BE2C (cell line): ENCODE measurements at regions not wholly inside any gene's neighbourhood (a gene's known extent, or its start where the extent isn't known, plus 50 kb on each side); places are given as distances from the start of the nearest gene placed in this dataset.
"Not testable (repeated sequence)": the region's sequence is repeated elsewhere in the genome, so short reads cannot be mapped to it uniquely, and the experiment has no call there.

ENCODE experiments used
- DNase-seq: peaks from one replicate; pipeline ENCODE4 v3.0.0-alpha.2; 2020
- H3K27me3 ChIP-seq: fragments of 250-450 bp; sonication (Bioruptor Pico); 2 replicates; pipeline ENCODE4 v1.5.1; 2020; ENCODE audit warnings: mild to moderate bottlenecking
- H3K36me3 ChIP-seq: fragments of 250-450 bp; sonication (Bioruptor Pico); 2 replicates; pipeline ENCODE4 v1.5.1; 2020; ENCODE audit warnings: mild to moderate bottlenecking
- H3K4me1 ChIP-seq: fragments of 250-450 bp; sonication (Bioruptor Pico); 2 replicates; pipeline ENCODE4 v1.5.1; 2020
- H3K4me3 ChIP-seq: 2 replicates; pipeline ENCODE4 v1.5.1; 2011; ENCODE audit warnings: low read depth, low read length
- H3K9me3 ChIP-seq: fragments of 250-450 bp; sonication (Bioruptor Pico); 2 replicates; pipeline ENCODE4 v1.5.1; 2020
- CTCF ChIP-seq: IDR thresholded peaks from 2 replicates; pipeline ENCODE4 v1.5.1; 2012; ENCODE audit warnings: mild to moderate bottlenecking, low read depth, low read length

GRCh38 chr6:51214442-51214841 is 395.8 kb downstream of the TFAP2B start:
- TF ChIP-seq CTCF = no peak
- no peaks in the 10 kb centered on the region for H3K36me3 ChIP-seq
- peaks cover 3% of the 10 kb centered on the region; the same call in 1 of the 2 replicates for H3K4me1 ChIP-seq
- H3K4me3 ChIP-seq = no peak overlapping the region
- no peaks in the 10 kb centered on the region for H3K9me3 ChIP-seq
- no peaks in the 10 kb centered on the region for H3K27me3 ChIP-seq
- DNase-seq = no peak

DNA sequence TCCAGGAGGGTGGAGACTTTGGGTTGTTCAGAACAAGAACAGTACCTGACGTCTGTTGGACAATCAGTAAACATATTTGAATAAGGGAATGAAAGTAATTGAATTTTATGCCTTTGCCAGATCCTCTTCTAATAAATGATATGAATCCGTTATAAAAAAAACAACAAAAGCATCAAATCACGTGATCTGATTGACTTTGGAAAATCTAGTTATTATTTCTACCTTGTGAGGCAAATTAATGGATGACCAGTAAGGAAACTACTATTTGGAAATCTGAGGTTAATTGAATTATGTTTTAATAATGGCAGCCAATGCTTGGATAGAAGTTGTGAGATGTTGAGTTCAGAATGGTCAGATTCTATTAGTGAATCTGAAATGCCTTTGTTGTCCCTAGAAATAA is 399.5 kb downstream of the TFAP2B start:
- Histone ChIP-seq H3K4me3 (no peak overlapping the region), H3K4me1 (no peaks in the 10 kb centered on the region)

DNA sequence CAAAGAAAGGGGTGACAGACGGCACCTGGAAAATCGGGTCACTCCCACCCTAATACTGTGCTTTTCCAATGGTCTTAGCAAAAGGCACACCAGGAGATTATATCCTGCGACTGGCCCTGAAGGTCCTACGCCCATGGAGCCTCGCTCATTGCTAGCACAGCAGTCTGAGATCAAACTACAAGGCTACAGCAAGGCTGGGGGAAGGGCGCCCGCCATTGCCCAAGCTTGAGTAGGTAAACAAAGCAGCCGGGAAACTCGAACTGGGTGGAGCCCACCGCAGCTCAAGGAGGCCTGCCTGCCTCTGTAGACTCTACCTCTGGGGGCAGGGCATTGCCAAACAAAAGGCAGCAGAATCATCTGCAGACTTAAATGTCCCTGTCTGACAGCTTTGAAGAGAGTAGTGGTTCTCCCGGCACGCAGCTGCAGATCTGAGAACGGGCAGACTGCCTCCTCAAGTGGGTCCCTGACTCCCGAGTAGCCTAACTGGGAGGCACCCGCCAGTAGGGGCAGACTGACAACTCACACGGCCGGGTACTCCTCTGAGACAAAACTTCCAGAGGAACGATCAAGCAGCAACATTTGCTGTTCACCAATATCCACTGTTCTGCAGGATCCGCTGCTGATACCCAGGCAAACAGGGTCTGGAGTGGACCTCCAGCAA is 406.0 kb downstream of the TFAP2B start:
- H3K4me3 ChIP-seq, H3K9me3 ChIP-seq, H3K36me3 ChIP-seq, DNase-seq, H3K27me3 ChIP-seq, H3K4me1 ChIP-seq: not testable (repeated sequence)

More for the DNA sequence above, 399.5 kb downstream of the TFAP2B start:
- H3K27me3 ChIP-seq = no peaks in the 10 kb centered on the region
- H3K36me3 ChIP-seq = no peaks in the 10 kb centered on the region
- no peak for TF ChIP-seq CTCF
- H3K9me3 ChIP-seq = no peaks in the 10 kb centered on the region
- DNase-seq = no peak

DNA sequence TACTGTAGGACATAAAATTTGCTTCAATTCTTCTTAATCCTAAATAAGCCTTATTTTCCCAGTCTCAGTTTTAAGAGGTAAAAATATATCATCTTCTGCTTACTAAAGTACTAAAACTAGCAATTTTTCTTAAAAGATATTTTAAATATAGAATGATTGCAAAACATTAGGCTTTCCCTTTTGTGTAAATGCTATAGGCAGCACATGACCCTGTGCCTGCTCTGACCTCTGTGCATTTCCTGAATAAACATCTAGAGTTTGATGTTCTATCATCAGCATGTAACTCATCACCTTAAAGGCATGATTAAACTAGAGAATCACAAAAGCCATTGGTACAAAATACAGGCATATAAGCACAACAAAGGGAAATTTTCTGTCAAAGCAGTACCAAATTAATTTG is 422.7 kb downstream of the TFAP2B start:
- Histone ChIP-seq H3K27me3 (no peaks in the 10 kb centered on the region), H3K9me3 (no peaks in the 10 kb centered on the region), H3K36me3 (no peaks in the 10 kb centered on the region), H3K4me1 (no peaks in the 10 kb centered on the region), H3K4me3 (no peak overlapping the region)
- DNase-seq = no peak
- TF ChIP-seq CTCF = no peak

DNA sequence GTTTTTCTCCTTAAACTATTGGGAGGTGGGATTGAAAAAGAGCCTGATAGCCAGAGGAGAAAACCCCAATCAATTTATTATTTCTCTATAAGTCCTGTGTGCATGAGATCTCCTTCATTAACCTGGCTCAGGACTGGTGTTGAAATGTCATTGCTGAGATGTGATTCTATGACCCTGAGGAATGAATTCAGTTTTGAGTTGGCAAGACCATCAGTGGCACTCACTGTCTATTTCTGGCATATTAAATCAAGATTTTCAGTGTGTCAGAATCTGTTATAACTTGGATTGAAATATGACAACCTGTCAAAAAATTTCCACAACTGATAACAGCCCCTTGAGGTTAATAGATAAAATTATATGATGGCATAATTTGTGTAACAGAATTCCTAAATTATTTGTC is 431.1 kb downstream of the TFAP2B start:
- DNase-seq = no peak
- H3K36me3 ChIP-seq = no peaks in the 10 kb centered on the region
- no peaks in the 10 kb centered on the region for H3K4me1 ChIP-seq
- H3K27me3 ChIP-seq = no peaks in the 10 kb centered on the region
- H3K4me3 ChIP-seq = no peak overlapping the region
- no peaks in the 10 kb centered on the region for H3K9me3 ChIP-seq
- no peak for TF ChIP-seq CTCF

GRCh38 chr6:51250317-51250716 is 431.6 kb downstream of the TFAP2B start:
- Histone ChIP-seq H3K4me3 (no peak overlapping the region), H3K36me3 (no peaks in the 10 kb centered on the region), H3K9me3 (no peaks in the 10 kb centered on the region), H3K27me3 (no peaks in the 10 kb centered on the region), H3K4me1 (no peaks in the 10 kb centered on the region)
- TF ChIP-seq CTCF = no peak
- no peak for DNase-seq

- no peak for TF ChIP-seq CTCF
These were observed 439.3 kb downstream of the TFAP2B start for GRCh38 chr6:51257938-51258337.

More at GRCh38 chr6:51257938-51258337, 439.3 kb downstream of the TFAP2B start:
- H3K36me3 ChIP-seq = no peaks in the 10 kb centered on the region
- H3K4me3 ChIP-seq = no peak overlapping the region
- peaks cover 5% of the 10 kb centered on the region; the same call in 1 of the 2 replicates for H3K4me1 ChIP-seq
- no peak for DNase-seq
- no peaks in the 10 kb centered on the region for H3K27me3 ChIP-seq
- no peaks in the 10 kb centered on the region for H3K9me3 ChIP-seq
